Omental fat pad (tissue), 3 donors: ENCODE measurements at regions not wholly inside any gene's neighbourhood (a gene's known extent, or its start where the extent isn't known, plus 50 kb on each side); places are given as distances from the start of the nearest gene placed in this dataset.

Experiments
- ATAC-seq: fragments of 150-250 bp; one replicate; pipeline ENCODE4 v1.9.1; 2016; ENCODE audit warnings: mild to moderate bottlenecking, moderate library complexity; ENCODE audit not compliant: low FRiP score
- DNase-seq: peaks from one replicate; pipeline ENCODE4 v3.0.0-alpha.2; 2019; ENCODE audit warnings: low spot score
- TF ChIP-seq, protein P1 (sequence below), 3 donors: fragments of 450-650 bp; IDR thresholded peaks; one replicate each; pipeline ENCODE4 v1.5.1; 2016 to 2017; ENCODE audit warnings: antibody characterized with exemption in 3 of 3, mild to moderate bottlenecking in 3 of 3, moderate library complexity in 2 of 3

DNA sequence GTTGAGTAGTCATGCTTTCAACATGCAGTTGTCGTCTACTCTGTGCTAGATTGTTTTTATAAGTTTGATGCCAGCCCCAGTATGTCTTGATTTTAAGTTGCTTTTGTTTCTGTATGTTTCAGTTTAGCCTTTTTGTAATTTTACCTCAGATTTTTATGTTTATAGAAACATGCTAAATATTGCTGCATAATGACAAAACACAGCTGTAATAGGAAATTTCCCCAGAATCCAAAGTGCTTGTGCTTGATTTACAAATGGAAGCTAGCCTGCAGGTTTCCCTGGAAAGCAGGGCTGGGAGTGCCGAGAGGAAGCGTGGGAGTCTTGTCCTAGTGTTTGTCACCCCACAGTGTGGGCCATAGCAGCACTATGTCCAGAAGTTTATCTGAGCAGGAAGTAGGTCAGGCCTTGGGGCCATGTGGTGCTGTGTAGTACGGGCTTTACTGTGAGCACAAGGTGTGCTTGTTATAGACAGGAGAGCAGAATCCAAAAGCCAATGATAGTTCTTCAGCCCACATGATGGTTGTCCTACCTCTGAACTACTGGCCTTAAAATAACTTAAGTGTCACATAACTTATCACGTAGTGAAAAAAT is 100.0 kb upstream of the NREP start:
- TF ChIP-seq, protein P1, sequence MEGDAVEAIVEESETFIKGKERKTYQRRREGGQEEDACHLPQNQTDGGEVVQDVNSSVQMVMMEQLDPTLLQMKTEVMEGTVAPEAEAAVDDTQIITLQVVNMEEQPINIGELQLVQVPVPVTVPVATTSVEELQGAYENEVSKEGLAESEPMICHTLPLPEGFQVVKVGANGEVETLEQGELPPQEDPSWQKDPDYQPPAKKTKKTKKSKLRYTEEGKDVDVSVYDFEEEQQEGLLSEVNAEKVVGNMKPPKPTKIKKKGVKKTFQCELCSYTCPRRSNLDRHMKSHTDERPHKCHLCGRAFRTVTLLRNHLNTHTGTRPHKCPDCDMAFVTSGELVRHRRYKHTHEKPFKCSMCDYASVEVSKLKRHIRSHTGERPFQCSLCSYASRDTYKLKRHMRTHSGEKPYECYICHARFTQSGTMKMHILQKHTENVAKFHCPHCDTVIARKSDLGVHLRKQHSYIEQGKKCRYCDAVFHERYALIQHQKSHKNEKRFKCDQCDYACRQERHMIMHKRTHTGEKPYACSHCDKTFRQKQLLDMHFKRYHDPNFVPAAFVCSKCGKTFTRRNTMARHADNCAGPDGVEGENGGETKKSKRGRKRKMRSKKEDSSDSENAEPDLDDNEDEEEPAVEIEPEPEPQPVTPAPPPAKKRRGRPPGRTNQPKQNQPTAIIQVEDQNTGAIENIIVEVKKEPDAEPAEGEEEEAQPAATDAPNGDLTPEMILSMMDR (IDR thresholded peaks at IDR 0.05), result no peak
- no peak for ATAC-seq
- no peak for DNase-seq

- no peak for DNase-seq
- TF ChIP-seq, protein P1 (IDR thresholded peaks at IDR 0.05), result no peak
- no peak for ATAC-seq
Measured at GRCh38 chr5:111855356-111855755, 98.4 kb upstream of the NREP start.

DNA sequence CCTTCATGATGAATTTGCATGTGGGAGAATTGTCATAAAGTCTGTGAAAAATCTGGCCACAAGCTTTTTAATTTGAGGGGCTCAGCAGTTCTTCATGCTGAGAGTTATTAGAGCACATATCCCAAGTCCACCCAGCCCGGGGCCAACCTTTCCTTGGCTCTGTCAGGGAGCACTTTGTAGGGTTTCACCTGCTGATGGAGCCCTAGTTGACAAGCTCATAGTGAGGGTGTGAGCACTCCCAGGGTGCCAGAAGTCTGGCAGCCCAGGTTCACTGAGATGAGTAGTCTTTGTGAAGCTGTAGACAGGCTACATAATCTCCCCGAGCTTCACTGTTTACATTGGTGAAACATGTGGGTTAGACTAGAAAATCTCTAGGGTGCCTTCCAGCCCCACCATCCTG is 97.2 kb upstream of the NREP start:
- TF ChIP-seq, protein P1 (IDR thresholded peaks at IDR 0.05), result no peak
- no peak for ATAC-seq
- DNase-seq, result no peak

DNA sequence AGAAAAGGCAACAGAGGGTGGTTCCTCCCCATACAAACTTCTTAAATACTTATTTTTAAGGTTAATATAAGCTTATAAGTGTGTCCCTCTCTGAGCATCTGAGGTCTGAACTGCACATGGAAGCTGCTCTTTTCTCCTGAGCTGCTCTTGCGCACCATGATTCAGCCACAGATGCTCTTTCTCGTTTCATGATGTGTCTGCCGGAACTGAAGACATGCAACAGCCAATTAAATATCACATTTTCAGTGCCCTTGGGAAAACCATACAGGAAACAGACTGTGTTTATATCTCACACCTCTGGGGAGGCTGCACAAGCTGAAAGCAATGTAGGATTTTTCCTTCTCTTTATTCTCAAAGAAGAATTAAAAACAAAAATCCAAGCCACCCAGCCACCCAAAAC is 96.8 kb upstream of the NREP start:
- DNase-seq, result no peak
- ATAC-seq, result no peak
- TF ChIP-seq, protein P1 (IDR thresholded peaks at IDR 0.05), result no peak

DNA sequence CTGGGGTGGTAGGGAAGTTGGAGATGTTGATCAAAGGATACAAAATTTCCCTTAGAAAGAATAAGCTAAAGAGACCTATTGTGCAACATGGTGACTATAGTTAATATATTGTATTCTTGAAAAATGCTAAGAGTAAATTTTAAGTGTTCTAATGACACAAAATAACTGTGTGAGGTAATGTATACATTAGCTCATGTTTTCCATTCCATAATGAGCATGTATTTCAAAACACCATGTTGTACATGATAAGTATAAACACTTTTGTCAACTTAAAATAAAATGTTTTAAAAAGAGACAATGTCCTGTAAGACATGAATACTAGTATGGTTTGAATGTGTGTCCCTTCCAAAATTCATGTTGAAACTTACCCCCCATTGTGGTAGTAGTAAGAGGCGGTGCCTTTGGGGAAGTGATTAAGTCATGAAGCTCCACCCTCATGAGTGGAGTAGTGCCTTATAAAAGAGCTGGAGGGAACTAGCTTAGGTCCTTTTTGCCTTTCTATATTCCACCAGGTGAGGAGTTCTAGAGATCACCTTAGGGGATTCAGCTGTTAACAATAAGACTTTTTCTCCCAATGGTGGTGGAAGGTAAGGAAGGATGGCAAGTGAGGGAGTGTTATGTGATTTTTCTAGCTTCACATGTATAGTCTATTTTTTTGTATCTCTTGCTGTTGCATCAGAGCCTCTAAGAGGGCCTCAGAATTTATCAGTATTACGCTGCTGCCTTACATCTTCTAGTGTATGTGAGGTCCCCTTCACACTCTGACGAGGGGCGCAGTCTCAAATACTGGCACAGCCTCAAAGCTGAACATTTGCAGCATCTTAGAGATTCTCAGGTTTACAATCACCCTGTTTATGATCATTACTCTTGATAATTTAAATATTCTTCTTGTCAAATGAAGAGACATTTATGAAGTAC is 94.9 kb upstream of the NREP start:
- DNase-seq (no peak), ATAC-seq (no peak)
- TF ChIP-seq, protein P1 (IDR thresholded peaks at IDR 0.05), result no peak

DNA sequence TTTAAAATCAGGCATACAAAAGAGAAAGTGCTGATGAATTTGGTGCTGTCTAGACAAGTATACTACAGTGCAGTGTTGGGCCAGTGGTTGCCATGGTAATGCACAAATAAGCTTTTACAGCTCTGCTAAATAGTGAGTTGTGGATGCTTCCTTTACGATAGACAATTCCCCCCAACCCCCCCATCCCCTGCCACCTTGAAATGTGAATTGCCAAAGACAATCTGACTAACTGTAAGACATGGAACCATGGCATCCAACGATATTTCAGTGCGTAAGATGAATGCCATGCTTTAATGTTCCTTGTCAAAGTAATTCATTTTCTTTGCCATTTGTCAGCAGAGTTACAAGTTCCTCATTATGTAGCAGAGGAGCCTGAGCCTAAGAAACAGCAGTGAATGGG is 91.5 kb upstream of the NREP start:
- ATAC-seq (no peak), DNase-seq (no peak)
- TF ChIP-seq, protein P1 (IDR thresholded peaks at IDR 0.05), result no peak
